Neural cell (in vitro differentiated cells): ENCODE measurements at regions not wholly inside any gene's neighbourhood (a gene's known extent, or its start where the extent isn't known, plus 50 kb on each side); places are given as distances from the start of the nearest gene placed in this dataset.

Source experiments
- H2AFZ ChIP-seq: fragments of 200-600, 300-800 bp; sonication (generic), shearing (Covaris generic); 2 replicates; pipeline ENCODE4 v1.6.0; 2014; ENCODE audit warnings: low read depth, mild to moderate bottlenecking, antibody characterized with exemption, low read length, moderate library complexity
- H3F3A ChIP-seq: fragments of 200-600 bp; shearing (Covaris generic); 2 replicates; pipeline ENCODE4 v1.6.1; 2016; ENCODE audit warnings: mild to moderate bottlenecking, moderate library complexity, mixed read lengths, antibody characterized with exemption, low read length; ENCODE audit not compliant: insufficient read depth, poor library complexity, severe bottlenecking
- H3K27ac ChIP-seq: fragments of 200-600, 300-800 bp; sonication (generic), shearing (Covaris generic); 2 replicates; pipeline ENCODE4 v1.5.1; 2014; ENCODE audit warnings: mild to moderate bottlenecking, low read length, moderate library complexity
- H3K27me3 ChIP-seq: fragments of 300-800, 200-600 bp; sonication (generic), shearing (Covaris generic); 2 replicates; pipeline ENCODE4 v1.6.0; 2014; ENCODE audit warnings: mild to moderate bottlenecking, low read depth, low read length, moderate library complexity; ENCODE audit not compliant: insufficient read depth
- H3K36me3 ChIP-seq: fragments of 300-800, 200-600 bp; sonication (generic), shearing (Covaris generic); 2 replicates; pipeline ENCODE4 v1.5.1; 2014; ENCODE audit warnings: mild to moderate bottlenecking, antibody characterized with exemption, low read length, moderate library complexity; ENCODE audit not compliant: insufficient read depth
- H3K4me2 ChIP-seq: fragments of 300-800, 200-600 bp; sonication (generic), shearing (Covaris generic); 2 replicates; pipeline ENCODE4 v1.6.0; 2014; ENCODE audit warnings: mild to moderate bottlenecking, low read length
- H3K4me3 ChIP-seq: fragments of 300-800, 200-600 bp; sonication (generic), shearing (Covaris generic); 2 replicates; pipeline ENCODE4 v1.5.1; 2014; ENCODE audit warnings: mild to moderate bottlenecking, low read length, moderate library complexity
- H3K79me2 ChIP-seq: fragments of 200-600 bp; shearing (Covaris generic); replicated peaks from 2 replicates; pipeline ENCODE4 v1.6.0; 2014; ENCODE audit warnings: mild to moderate bottlenecking, low read length, moderate library complexity; ENCODE audit not compliant: insufficient read depth
- H3K9ac ChIP-seq: fragments of 300-800, 200-600 bp; sonication (generic), shearing (Covaris generic); 2 replicates; pipeline ENCODE4 v1.6.1; 2016; ENCODE audit warnings: mild to moderate bottlenecking, low read length, mixed read lengths
- H3K9me2 ChIP-seq: fragments of 200-600 bp; shearing (Covaris generic); 2 replicates; pipeline ENCODE4 v1.6.1; 2016; ENCODE audit warnings: mild to moderate bottlenecking, low read length, mixed read lengths; ENCODE audit not compliant: insufficient read depth
- H3K9me3 ChIP-seq: fragments of 200-600, 300-800 bp; sonication (generic), shearing (Covaris generic); 2 replicates; pipeline ENCODE4 v1.6.1; 2016; ENCODE audit warnings: mild to moderate bottlenecking, mixed run types, low read length, moderate library complexity, mixed read lengths
- H4K20me1 ChIP-seq: fragments of 200-600 bp; shearing (Covaris generic); 2 replicates; pipeline ENCODE4 v1.6.1; 2016; ENCODE audit warnings: mild to moderate bottlenecking, mixed run types; ENCODE audit not compliant: insufficient read depth
- EP300 ChIP-seq: fragments of 450-650 bp; conservative IDR thresholded peaks from 2 replicates; pipeline ENCODE4 v1.6.1; 2014; ENCODE audit warnings: antibody characterized with exemption, mild to moderate bottlenecking, moderate library complexity; ENCODE audit not compliant: poor library complexity, severe bottlenecking
- EZH2 ChIP-seq: fragments of 200-600, 300-800 bp; shearing (Covaris generic), sonication (generic); IDR thresholded peaks from 2 replicates; pipeline ENCODE4 v1.6.1; 2014; ENCODE audit warnings: antibody characterized with exemption, low read length, borderline replicate concordance, mild to moderate bottlenecking; ENCODE audit not compliant: insufficient read depth, poor library complexity, severe bottlenecking
- MXI1 ChIP-seq: fragments of 450-650 bp; conservative IDR thresholded peaks from 2 replicates; pipeline ENCODE4 v1.6.1; 2014; ENCODE audit warnings: antibody characterized with exemption, mild to moderate bottlenecking; ENCODE audit not compliant: poor library complexity, severe bottlenecking
- POLR2AphosphoS5 ChIP-seq: IDR thresholded peaks from 2 replicates; pipeline ENCODE4 v1.6.1; 2012
- RAD21 ChIP-seq: fragments of 450-650 bp; conservative IDR thresholded peaks from 2 replicates; pipeline ENCODE4 v1.6.1; 2014; ENCODE audit warnings: antibody characterized with exemption, mild to moderate bottlenecking, moderate library complexity
- SMC3 ChIP-seq: fragments of 450-650 bp; conservative IDR thresholded peaks from 2 replicates; pipeline ENCODE4 v1.6.1; 2014; ENCODE audit warnings: antibody characterized with exemption, mild to moderate bottlenecking, moderate library complexity; ENCODE audit not compliant: poor library complexity
- TAF1 ChIP-seq: IDR thresholded peaks from 2 replicates; pipeline ENCODE4 v1.6.1; 2012; ENCODE audit warnings: low read depth
- TF ChIP-seq, protein P1 (sequence below): fragments of 450-650 bp; IDR thresholded peaks from 2 replicates; pipeline ENCODE4 v1.5.1; 2014; ENCODE audit warnings: antibody characterized with exemption, mild to moderate bottlenecking, moderate library complexity; ENCODE audit not compliant: poor library complexity, severe bottlenecking
- TF ChIP-seq, protein P2 (sequence below): IDR thresholded peaks from 2 replicates; pipeline ENCODE4 v1.6.1; 2012; ENCODE audit warnings: borderline replicate concordance

DNA sequence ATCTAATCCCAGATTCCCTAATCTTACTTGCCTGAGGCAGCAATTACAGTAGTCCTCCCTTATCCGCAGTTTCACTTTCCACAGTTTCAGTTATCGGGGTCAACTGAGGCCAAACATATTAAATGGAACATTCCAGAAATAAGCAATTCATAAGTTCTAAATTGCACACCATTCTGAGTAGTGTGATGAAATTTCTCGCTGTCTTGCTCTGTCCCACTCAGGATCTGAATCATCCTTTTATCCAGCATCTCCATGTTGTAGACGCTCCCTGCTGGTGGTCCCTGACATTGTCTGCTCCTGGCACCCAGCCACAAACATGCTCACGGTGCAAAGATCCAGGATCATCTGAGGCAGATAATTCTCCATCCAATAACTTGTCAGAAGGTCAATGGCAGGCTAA is 128.7 kb upstream of the CXCL12 start:
- Histone ChIP-seq H4K20me1 (no peaks in the 10 kb centered on the region), H3F3A (no peaks in the 10 kb centered on the region), H3K4me3 (no peak overlapping the region), H3K9me3 (no peaks in the 10 kb centered on the region), H3K27me3 (no peaks in the 10 kb centered on the region), H3K27ac (no peak overlapping the region), H3K9ac (no peak overlapping the region), H3K36me3 (no peaks in the 10 kb centered on the region), H3K4me2 (no peak overlapping the region), H3K9me2 (no peaks in the 10 kb centered on the region), H3K79me2 (no peaks in the 10 kb centered on the region), H2AFZ (no peak overlapping the region)
- no peak for TF ChIP-seq EZH2
- TF ChIP-seq, protein P1, sequence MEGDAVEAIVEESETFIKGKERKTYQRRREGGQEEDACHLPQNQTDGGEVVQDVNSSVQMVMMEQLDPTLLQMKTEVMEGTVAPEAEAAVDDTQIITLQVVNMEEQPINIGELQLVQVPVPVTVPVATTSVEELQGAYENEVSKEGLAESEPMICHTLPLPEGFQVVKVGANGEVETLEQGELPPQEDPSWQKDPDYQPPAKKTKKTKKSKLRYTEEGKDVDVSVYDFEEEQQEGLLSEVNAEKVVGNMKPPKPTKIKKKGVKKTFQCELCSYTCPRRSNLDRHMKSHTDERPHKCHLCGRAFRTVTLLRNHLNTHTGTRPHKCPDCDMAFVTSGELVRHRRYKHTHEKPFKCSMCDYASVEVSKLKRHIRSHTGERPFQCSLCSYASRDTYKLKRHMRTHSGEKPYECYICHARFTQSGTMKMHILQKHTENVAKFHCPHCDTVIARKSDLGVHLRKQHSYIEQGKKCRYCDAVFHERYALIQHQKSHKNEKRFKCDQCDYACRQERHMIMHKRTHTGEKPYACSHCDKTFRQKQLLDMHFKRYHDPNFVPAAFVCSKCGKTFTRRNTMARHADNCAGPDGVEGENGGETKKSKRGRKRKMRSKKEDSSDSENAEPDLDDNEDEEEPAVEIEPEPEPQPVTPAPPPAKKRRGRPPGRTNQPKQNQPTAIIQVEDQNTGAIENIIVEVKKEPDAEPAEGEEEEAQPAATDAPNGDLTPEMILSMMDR: no peak
- TF ChIP-seq SMC3: no peak
- TF ChIP-seq RAD21: no peak
- TF ChIP-seq POLR2AphosphoS5: no peak
- TF ChIP-seq, protein P2, sequence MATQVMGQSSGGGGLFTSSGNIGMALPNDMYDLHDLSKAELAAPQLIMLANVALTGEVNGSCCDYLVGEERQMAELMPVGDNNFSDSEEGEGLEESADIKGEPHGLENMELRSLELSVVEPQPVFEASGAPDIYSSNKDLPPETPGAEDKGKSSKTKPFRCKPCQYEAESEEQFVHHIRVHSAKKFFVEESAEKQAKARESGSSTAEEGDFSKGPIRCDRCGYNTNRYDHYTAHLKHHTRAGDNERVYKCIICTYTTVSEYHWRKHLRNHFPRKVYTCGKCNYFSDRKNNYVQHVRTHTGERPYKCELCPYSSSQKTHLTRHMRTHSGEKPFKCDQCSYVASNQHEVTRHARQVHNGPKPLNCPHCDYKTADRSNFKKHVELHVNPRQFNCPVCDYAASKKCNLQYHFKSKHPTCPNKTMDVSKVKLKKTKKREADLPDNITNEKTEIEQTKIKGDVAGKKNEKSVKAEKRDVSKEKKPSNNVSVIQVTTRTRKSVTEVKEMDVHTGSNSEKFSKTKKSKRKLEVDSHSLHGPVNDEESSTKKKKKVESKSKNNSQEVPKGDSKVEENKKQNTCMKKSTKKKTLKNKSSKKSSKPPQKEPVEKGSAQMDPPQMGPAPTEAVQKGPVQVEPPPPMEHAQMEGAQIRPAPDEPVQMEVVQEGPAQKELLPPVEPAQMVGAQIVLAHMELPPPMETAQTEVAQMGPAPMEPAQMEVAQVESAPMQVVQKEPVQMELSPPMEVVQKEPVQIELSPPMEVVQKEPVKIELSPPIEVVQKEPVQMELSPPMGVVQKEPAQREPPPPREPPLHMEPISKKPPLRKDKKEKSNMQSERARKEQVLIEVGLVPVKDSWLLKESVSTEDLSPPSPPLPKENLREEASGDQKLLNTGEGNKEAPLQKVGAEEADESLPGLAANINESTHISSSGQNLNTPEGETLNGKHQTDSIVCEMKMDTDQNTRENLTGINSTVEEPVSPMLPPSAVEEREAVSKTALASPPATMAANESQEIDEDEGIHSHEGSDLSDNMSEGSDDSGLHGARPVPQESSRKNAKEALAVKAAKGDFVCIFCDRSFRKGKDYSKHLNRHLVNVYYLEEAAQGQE: no peak
- TF ChIP-seq TAF1: no peak
- TF ChIP-seq MXI1: no peak
- TF ChIP-seq EP300: no peak

DNA sequence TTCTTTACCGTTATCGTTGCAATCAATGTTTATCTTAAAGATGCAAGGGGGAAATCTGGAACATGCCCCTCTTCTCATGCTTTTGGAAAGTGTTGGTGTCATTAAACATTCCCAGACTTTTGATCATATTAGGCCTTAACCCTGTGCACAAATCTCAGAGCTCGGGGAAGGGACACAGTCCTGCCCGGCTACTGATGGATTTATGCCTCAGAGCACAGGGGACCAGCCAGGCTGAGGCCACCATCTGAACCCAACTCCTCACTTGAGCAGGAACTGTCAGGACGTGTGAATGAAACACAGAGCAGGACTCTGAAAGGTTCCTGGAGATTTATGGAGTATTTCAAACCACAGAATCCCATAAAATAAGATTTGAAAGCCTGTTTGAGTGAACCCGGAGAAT is 132.0 kb upstream of the CXCL12 start:
- Histone ChIP-seq H3K4me2 (no peak overlapping the region), H3K9me3 (no peaks in the 10 kb centered on the region), H3K9me2 (no peaks in the 10 kb centered on the region), H3K27me3 (no peaks in the 10 kb centered on the region), H3K4me3 (no peak overlapping the region), H2AFZ (no peak overlapping the region), H3K36me3 (no peaks in the 10 kb centered on the region), H3F3A (no peaks in the 10 kb centered on the region), H3K9ac (no peak overlapping the region), H3K79me2 (no peaks in the 10 kb centered on the region), H3K27ac (no peak overlapping the region), H4K20me1 (no peaks in the 10 kb centered on the region)
- TF ChIP-seq POLR2AphosphoS5 (no peak), SMC3 (no peak), MXI1 (no peak), TAF1 (no peak), RAD21 (no peak), EP300 (no peak), EZH2 (no peak)
- TF ChIP-seq, protein P1: no peak
- TF ChIP-seq, protein P2: no peak
